ENCODE measurements at regions not wholly inside any gene's neighbourhood (a gene's known extent, or its start where the extent isn't known, plus 50 kb on each side); places are given as distances from the start of the nearest gene placed in this dataset.
"Not testable (repeated sequence)": the region's sequence is repeated elsewhere in the genome, so short reads cannot be mapped to it uniquely, and the experiment has no call there.

- not testable (repeated sequence) for TF ChIP-seq CTCF (IDR thresholded peaks at IDR 0.05); ZFX (IDR thresholded peaks at IDR 0.05; ENCODE audit: borderline replicate concordance)
These were observed 1497.6 kb downstream of the FOXD4L5 start for GRCh38 chr9:63787454-63787853.

Data from 22Rv1 (cell line).